GM19023 (cell line): ENCODE measurements at regions not wholly inside any gene's neighbourhood (a gene's known extent, or its start where the extent isn't known, plus 50 kb on each side); places are given as distances from the start of the nearest gene placed in this dataset.
"Not testable (repeated sequence)": the region's sequence is repeated elsewhere in the genome, so short reads cannot be mapped to it uniquely, and the experiment has no call there.

Source experiments
- ATAC-seq: cut with Tn5 transposase; IDR thresholded peaks from one replicate; pipeline ENCODE4 v1.9.1; 2021; ENCODE audit warnings: mild to moderate bottlenecking, moderate library complexity; ENCODE audit not compliant: unreplicated experiment

- no peak for ATAC-seq
These were observed 252.9 kb downstream of the DPY19L2 start for GRCh38 chr12:63415357-63415756.

GRCh38 chr12:63410197-63410596 lies 258.1 kb downstream of the DPY19L2 start:
- no peak for ATAC-seq

- no peak for ATAC-seq
These were observed 255.8 kb upstream of the AVPR1A start for GRCh38 chr12:63406781-63407180.

GRCh38 chr12:63404611-63405010 lies 253.6 kb upstream of the AVPR1A start:
- ATAC-seq = no peak

GRCh38 chr12:63403256-63403655 lies 252.3 kb upstream of the AVPR1A start:
- ATAC-seq = no peak

- no peak for ATAC-seq
These were observed 249.7 kb upstream of the AVPR1A start for GRCh38 chr12:63400718-63401117.

- no peak for ATAC-seq
These were observed 249.3 kb upstream of the AVPR1A start for GRCh38 chr12:63400318-63400717.

GRCh38 chr12:63397807-63398206 lies 246.8 kb upstream of the AVPR1A start:
- no peak for ATAC-seq

GRCh38 chr12:63396135-63396534 lies 245.1 kb upstream of the AVPR1A start:
- ATAC-seq = no peak

- ATAC-seq = no peak
These were observed 244.0 kb upstream of the AVPR1A start for GRCh38 chr12:63394983-63395382.

GRCh38 chr12:63394349-63394748 lies 243.3 kb upstream of the AVPR1A start:
- ATAC-seq = no peak

GRCh38 chr12:63389211-63389610 lies 238.2 kb upstream of the AVPR1A start:
- ATAC-seq = no peak

- no peak for ATAC-seq
These were observed 236.8 kb upstream of the AVPR1A start for GRCh38 chr12:63387771-63388170.

- no peak for ATAC-seq
These were observed 231.9 kb upstream of the AVPR1A start for GRCh38 chr12:63382930-63383329.

GRCh38 chr12:63362791-63363190 lies 211.8 kb upstream of the AVPR1A start:
- no peak for ATAC-seq

- ATAC-seq = no peak
These were observed 211.2 kb upstream of the AVPR1A start for GRCh38 chr12:63362166-63362565.

- ATAC-seq = no peak
These were observed 204.0 kb upstream of the AVPR1A start for GRCh38 chr12:63354969-63355368.

GRCh38 chr12:63353559-63353958 lies 202.6 kb upstream of the AVPR1A start:
- no peak for ATAC-seq

GRCh38 chr12:63351370-63351769 lies 200.4 kb upstream of the AVPR1A start:
- ATAC-seq = no peak

GRCh38 chr12:63348556-63348955 lies 197.6 kb upstream of the AVPR1A start:
- no peak for ATAC-seq

GRCh38 chr12:63337158-63337557 lies 186.2 kb upstream of the AVPR1A start:
- not testable (repeated sequence) for ATAC-seq

- ATAC-seq = no peak
These were observed 175.3 kb upstream of the AVPR1A start for GRCh38 chr12:63326260-63326659.

GRCh38 chr12:63325757-63326156 lies 174.8 kb upstream of the AVPR1A start:
- no peak for ATAC-seq

GRCh38 chr12:63323942-63324341 lies 172.9 kb upstream of the AVPR1A start:
- ATAC-seq = no peak
